Mesenteric fat pad (tissue), 1 donor: ENCODE measurements at regions not wholly inside any gene's neighbourhood (a gene's known extent, or its start where the extent isn't known, plus 50 kb on each side); places are given as distances from the start of the nearest gene placed in this dataset.
"Not testable (repeated sequence)": the region's sequence is repeated elsewhere in the genome, so short reads cannot be mapped to it uniquely, and the experiment has no call there.

Experiments
- DNase-seq: peaks from one replicate; pipeline ENCODE4 v3.0.0-alpha.2; 2020; ENCODE audit warnings: low spot score
- donor health status: DM: yes; HTN: yes; CAD: no.

DNA sequence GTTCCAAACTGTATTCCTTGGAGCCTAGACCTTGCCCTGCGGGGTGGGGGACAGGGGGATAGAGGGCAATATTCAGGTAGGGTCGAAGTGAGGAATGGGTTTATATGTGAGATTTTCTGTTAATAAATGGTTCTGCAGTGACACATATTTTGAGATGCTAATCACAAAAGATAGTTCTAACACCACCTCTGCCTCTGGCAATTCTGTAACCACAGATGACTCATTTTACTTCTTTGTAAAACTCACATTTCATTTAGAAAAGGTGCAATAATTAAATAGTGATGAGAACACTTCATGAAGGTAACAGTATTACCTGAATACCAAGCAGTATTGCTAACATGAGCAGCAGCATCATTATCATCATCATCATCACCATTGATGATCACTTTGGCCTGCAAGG is 306.6 kb downstream of the SUCLG1 start:
- DNase-seq, result no peak

DNA sequence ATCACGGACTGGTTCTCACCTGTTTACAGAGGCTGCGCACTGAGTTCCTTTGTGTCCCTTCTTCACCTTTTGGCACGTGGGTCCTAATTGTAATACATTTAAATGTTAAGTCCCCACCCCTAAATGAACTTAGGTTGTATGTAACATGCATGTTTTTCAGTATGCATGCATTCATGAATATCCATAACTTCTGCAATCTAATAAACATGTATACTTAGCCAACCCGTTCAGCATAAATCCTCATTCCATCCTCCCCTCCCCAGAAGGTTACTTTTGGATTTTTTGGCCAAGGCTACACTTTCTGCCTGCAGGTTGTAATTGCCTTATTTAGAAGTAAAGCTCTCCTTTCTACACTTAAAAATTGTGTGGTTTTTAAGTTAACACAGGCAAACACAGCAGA is 314.7 kb downstream of the SUCLG1 start:
- DNase-seq, result no peak

DNA sequence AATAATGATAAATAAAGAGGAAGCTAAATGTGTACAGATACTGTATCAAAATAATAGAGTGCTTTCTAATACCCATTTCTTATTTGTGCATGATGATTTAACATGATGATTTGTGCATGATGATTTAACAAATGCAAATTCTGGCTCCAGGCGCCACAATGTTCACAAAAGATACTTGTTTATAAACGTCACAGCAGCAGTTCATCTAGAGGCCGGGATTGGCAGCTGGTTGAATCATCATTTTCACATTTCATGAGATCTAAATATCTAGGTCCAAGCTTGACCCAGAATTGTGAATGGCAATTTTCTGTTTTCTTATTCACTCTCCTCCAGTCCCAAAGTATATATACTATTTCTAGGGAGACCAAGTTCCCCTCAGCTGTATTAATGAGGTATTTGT is 322.0 kb downstream of the SUCLG1 start:
- DNase-seq, result no peak

DNA sequence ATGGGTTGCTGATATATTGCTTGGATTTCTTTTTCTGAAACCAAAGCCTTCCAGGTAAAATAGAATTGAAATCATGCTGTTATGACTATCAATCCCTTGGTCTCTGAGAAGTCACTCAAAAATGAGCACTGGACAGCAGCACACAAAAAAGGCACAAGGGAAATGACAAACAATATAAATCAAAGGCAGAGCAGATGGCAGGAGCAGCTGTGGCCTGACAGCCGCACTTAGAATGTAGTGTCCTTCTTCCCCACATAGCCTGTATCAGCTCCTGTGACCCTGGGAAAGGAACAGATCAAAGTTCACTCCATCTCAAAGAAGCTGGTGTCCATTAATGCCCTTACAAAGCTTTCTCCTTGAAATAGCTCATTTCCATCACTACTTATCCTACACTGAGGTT is 326.7 kb downstream of the SUCLG1 start:
- DNase-seq, result no peak

DNA sequence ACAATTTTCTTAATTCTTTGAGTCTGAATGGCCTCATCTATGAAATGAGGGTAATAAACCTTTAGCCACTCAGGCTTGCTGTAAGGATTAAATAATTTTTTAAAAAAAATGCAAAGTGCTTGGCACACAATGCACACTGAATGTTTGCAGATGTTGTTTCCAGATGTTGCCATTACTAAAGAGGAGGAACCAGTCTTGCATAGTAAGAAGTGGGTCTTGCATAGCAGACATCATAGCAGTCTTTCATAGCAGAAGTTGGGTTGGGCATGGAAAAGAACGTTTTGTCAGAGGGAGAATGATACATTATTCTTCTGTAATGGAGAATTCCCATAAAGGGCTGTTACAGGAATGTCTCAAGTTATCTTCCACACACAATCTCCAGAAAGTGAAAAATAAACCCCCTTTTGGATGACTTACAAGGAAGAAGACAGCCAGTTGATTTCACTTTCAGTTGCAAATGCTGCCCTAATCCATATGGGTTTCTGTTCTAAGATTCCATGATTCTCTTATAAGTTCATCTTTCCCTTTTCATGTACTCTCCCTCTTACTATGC is 327.7 kb downstream of the SUCLG1 start:
- no peak for DNase-seq

DNA sequence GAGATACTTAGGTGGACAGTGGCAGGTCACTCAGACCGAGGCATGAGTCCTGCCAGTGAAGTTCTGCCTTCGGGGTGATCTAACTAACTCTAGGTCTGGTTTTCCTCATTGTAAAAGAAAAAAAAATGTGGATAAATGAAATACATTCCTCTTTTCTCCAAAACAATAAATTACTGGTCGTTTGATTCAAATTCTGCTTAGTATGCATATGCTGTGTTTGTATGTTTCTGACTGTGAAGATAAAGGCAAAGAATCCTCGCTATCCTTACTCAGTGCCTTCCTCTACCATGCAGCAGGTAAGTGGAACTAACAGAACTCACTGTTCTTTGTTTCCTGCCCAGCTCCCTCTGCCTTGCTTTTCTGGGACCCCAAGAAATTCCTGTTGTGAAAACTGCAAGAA is 330.1 kb downstream of the SUCLG1 start:
- DNase-seq, result no peak

DNA sequence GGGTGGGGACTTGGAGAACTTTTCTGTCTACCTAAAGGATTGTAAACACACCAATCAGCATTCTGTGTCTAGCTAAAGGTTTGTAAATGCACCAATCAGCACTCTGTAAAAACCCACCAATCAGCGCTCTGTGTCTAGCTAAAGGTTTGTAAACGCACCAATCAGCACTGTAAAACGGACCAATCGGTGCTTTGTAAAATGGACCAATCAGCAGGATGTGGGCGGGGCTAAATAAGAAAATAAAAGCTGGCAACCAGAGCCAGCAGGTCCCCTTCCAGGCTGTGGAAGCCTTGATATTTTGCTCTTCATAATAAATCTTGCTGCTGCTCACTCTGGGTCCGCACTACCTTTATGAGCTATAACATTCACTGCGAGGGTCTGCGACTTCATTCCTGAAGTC is 331.3 kb downstream of the SUCLG1 start:
- DNase-seq, result not testable (repeated sequence)

DNA sequence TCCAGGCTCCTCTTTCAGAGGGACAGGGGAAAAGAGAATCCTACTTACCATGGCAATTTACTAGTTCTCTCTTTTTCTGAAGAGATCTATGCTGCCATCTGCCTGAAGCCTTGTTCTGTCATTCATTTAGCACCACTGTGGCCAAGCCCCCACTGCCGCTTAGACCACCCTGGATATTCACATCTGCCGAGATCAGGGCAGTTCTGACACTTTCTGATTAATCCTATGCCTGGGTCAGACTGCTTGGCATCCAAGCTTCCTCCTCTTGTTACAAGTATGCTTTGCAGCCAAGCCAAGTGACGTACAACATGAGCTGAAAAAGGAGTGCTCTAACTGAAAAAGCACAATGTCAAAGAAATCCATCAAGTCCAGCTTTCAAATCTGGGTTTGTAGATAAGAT is 332.6 kb downstream of the SUCLG1 start:
- DNase-seq, result no peak

DNA sequence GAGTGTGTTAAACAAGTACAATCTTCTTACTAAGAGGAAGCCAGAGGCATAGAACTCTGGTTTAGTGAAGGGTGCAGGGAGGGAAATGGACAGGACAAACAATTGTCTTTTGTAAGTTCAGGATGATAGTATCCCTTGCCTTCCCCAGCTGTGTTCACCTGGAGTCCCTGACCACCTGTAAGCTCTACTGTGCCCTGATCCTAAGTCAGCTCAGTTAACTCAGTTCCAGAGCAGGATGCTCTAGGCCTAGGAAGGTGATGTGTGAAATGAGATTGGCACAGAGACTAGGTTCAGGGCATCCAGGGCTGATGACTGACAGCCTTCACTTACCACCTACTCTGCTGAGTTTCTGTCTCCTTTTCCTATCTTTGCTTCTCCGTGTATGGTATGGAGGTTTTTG is 333.0 kb downstream of the SUCLG1 start:
- no peak for DNase-seq

DNA sequence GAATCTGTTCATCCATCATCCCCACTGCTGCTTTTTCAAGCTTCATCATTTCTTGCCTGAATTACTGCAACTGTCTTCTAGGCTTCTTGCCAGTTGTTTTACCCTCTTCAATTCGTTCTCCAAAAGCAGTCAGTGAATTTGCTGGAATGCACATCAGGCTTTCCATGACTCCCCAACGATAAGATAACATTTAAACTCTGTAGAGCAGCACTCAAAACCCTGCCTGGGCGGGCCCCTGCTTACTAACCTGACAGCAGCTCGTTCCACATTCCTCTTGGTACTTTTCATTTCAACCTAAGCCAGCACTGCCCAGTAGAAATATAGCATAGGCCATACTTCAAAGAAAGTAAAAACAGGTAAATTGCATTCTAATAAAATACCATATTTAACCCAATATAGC is 342.9 kb downstream of the SUCLG1 start:
- DNase-seq, result no peak

DNA sequence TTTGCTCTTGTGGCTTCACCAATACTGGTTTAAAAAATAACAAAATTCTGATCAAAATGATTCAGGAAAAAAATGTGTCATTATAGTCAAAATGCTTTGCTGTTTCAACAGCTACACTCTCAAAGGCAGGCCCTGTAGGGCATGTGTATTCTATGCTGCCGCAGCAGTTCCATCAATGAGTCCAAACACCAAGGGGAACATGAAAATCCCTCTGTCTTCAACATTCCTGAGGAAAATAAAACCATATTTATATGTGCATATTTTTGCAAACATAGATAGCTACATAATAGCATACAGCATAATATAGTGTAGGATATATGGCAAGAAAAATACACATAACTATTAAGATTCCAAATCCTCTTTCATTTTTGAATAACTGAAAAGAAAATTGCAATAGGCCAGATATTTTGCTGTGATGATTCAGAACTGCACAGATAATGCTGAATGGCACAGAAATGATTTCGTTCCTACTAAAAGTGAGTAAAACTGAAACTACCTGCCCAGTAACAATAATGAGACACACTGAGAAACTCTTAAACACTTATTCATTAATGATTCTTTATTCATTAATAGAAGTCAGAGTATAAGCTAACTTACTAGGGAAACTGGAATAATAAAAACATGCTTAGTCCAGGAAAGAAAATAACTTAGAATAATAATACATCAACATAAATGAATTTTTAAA is 343.8 kb downstream of the SUCLG1 start:
- no peak for DNase-seq

DNA sequence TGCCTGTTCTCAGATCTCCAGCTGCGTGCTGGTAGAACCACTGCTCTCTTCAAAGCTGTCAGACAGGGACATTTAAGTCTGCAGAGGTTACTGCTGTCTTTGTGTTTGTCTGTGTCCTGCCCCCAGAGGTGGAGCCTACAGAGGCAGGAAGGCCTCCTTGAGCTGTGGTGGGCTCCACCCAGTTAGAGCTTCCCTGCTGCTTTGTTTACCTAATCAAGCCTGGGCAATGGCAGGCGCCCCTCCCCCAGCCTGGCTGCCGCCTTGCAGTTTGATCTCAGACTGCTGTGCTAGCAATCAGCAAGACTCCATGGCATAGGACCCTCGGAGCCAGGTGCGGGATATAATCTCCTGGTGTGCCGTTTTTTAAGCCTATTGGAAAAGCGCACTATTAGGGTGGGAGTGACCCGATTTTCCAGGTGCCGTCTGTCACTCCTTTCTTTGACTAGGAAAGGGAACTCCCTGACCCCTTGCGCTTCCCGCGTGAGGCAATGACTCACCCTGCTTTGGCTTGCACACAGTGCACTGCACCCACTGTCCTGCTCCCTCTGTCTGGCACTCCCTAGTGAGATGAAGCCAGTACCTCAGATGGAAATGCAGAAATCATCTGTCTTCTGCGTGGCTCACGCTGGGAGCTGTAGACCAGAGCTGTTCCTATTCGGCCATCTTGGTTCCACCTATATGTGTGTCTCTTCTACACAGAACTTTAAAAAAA is 355.1 kb downstream of the SUCLG1 start:
- not testable (repeated sequence) for DNase-seq

DNA sequence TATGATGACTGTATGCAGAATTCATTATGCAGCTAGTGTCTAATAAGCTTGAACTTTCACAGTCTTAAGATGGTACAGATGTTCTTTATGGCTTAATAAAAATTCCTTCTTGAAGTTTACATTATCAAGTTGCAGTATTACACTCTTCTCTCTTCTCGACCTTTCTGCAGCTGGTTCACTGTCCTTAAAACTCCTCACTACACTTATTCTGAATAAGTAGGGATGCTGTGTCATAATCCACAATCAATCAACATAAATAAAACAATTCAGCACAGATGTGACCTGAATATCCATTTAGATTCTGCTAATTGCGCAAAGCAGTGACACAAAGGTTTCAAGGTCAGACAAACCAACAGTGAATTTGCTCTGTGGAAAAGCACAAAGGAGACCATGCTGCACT is 356.8 kb downstream of the SUCLG1 start:
- no peak for DNase-seq

DNA sequence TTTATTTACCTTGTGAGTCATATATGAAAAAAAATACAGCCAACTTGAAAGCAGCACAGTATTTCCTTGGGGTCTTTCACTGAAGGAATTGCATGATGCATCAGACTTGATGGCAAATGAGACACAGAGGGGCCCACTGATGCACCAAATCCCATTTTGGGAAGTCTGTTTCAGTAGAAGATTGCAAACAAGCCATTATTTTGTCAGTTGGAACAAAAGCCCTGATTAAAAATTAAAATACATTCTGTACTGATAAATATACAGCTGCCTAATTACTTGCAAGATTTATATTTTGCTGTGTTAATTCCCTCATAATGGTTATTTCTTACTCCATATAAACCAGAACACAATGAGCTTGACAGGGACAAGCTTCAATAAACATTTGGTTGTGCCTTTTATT is 370.4 kb downstream of the SUCLG1 start:
- DNase-seq, result no peak

DNA sequence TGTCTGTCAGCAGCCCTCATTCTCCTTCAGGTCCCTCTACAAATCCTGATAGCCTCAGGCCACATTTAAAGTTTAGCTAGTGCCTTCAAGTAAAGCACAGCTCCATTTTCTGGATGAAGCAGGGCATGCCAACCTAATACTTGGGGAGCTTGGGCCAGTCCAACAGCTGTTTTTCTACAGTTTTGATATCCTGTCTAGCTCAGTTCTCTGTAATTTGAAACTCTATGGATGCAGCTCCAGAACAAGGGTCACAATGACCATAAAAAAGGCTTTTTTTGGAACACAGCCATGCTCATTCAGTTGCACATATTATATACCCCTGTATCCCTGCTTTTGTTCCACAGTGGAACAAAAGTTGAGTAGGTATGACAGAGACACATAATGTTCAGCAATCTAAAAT is 373.5 kb downstream of the SUCLG1 start:
- DNase-seq, result no peak

DNA sequence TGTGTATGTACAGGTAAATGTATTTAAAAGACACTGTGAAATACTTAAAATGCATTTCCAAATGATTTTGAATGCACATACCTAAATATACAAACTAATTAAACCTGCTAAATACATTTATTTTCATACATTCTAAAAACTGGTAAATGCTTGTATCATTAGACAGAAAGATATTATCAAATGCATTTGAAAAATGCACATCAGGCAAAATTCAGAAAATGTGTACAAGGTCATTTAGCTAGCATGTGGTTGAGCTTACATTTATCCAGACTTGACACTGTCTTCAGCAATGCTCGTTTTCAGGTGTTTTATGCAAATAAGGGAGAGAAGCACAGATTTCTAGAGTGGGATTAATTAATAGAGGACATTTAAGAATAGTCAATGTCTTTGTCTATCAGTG is 374.2 kb downstream of the SUCLG1 start:
- DNase-seq, result no peak

DNA sequence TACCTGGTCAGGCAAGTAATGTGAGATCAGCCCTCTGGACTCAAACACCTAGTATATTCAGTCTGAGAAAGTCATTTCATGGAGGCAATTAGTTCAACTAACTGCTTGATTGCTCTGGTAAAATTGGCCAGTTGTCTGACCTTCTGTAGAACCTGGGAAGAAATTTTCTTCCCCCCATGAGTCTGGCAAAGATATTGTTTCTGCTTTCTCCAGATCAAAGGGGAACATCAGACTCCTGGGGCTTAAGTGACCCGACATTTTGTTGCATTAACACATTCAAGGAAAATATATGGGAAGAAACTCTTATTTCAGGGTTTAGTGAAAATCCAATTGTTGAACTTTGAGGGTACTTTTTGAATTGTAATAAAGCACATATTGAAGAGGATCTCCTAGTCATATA is 375.1 kb downstream of the SUCLG1 start:
- DNase-seq, result no peak

DNA sequence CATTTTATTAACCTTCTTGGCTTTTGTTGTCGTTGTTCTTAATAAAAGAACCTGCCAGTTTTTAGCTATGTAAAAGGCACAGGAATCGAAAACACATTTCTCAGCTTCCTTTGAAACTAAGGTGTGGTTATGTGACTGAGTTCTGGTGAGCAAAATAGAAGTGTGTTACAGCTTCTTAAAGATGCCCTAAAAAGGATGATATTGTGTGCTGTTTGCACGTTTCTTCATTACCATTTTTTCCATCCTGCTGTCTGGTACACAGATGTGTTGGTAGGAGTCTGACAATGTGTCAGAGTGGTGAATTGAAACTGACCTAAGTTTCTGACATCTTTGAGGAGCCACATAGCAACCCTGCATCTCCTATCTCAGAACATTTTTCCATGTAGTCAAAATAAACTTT is 380.6 kb downstream of the SUCLG1 start:
- no peak for DNase-seq

DNA sequence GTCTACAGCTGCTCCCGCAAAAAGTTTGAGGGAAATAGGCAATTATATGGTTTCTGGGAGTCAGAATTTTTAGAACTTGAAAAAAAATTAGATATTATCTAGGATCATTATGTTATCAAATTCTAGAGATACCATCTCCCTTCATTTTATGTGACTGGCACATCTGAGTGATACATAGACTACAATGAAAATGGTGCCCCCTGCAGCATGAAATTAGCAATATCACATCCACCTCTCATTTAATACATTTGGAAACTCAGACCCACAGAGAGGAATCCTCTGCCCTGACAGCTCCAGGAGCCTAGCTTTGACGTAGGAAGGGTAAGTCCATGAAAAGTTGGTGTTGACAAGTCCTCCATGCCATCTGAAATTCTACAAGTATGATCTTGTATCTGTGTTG is 381.6 kb downstream of the SUCLG1 start:
- DNase-seq, result no peak

DNA sequence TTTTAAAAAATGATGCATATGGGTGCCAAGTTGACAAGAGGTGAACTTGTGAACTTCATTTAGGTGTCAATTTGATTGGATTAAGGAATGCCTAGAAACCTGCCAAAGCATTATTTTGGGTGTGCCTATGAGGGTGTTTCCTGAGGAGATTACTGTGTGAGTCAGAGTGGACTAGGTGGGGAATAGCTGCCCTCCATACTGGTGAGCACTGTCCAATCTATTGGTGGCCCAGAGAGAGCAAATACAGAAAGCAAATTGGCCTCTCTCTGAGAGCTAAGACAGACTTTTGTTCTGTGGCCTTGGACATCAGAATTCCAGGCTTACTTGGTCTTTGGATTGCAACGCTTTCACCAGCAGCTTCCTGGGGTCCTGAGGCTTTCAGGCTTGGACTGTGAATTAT is 388.0 kb downstream of the SUCLG1 start:
- no peak for DNase-seq

DNA sequence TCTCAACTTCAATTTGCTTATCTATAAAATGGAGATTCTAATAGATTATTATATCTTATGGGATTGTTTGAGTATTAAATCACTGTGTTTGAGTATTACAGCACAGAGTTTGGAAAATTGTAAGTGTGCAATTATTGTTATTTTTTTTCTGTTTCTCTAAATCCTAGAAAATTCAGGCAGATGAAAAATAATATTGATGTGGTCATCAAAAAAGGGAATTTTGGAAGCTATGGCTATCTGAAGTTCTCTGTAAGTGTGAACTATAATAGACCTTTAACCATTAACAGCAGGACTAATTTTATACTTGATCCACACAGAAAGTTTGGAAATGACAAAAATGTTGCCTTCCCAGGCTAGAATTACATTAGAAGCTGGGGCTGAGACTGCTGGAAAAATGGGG is 393.2 kb downstream of the SUCLG1 start:
- DNase-seq, result no peak

DNA sequence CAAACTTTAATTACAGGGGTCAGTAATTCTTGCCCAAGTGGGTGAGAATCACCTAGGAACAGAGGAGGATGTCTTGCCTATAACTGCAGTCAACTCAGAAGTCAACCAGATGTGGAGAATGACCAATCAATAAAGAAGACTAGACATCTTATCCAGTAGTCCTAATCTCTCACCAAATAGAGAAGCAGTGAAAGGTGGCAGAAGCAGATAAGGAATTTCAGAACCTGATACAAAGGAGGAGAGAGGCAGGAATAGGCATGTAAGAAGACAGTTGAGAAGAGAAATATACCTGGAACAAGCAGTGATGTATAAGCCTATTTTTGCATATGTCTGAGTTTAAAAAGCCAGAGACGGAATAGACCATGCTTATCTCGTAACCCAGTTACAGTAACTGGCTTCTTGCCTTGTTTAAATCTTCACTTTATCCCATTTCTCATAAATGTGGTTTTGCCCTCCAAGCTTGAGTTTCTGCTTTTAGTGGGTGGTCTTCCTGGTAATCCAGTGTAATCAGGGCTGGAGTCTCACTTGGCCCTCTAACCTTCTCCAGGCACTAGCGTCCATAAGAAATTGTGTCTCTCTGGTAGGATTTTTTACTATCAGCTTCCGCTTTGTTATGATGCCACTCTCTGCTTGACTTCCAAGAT is 401.0 kb downstream of the SUCLG1 start:
- DNase-seq, result no peak

DNA sequence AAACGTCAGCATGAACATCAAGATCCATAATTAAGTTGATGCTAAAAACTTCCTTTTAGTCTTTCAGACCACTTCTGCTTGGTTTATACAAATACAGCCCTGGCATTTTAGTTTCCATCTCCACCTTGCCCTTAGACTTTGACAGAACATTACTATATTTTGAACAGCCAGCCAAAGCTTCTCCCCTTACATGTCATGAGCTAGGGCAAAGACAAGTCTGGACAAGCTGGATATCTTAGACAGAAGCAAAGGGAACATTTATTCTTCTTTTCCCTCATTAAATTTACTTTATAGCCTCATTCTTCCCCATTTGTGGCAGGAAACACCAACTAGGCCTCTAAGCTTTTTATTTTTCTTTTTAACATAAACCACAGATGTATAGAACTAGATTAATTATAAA is 403.3 kb downstream of the SUCLG1 start:
- no peak for DNase-seq
